MCF 10A (cell line): ENCODE measurements at regions not wholly inside any gene's neighbourhood (a gene's known extent, or its start where the extent isn't known, plus 50 kb on each side); places are given as distances from the start of the nearest gene placed in this dataset.
A peak's percentile ranks its signal among the peaks of the same experiment; 100 is the strongest.

Source experiments
- BruUV-seq: library from RNA; stranded (reverse); fragments of 400-500 nt; replicated peaks from 2 replicates; lab custom pipeline; 2021; lab: Mats Ljungman, UMichigan
- CTCF ChIA-PET: fragments of 300-600 bp; sonication (Branson Sonifier 250); formaldehyde crosslinking; extraction: SDS; loops from one replicate; lab custom pipeline; 2021; ENCODE audit warnings: antibody characterized with exemption, inconsistent platforms; lab: Yijun Ruan, JAX
- POLR2A ChIA-PET: fragments of 300-600, 350-650 bp; sonication (Branson Sonifier 250); formaldehyde crosslinking; extraction: SDS; loops from one replicate; lab custom pipeline; 2020; ENCODE audit warnings: antibody characterized with exemption, inconsistent platforms; lab: Yijun Ruan, JAX
- DNase-seq: peaks from one replicate; pipeline ENCODE4 v3.0.0-alpha.2; 2018; ENCODE audit not compliant: unreplicated experiment
- H3K27ac Mint-ChIP-seq: one replicate; pipeline ENCODE4 v1.8.0; 2022; ENCODE audit warnings: mild to moderate bottlenecking, low read depth, mixed read lengths; ENCODE audit not compliant: unreplicated experiment
- H3K27me3 Mint-ChIP-seq: one replicate; pipeline ENCODE4 v1.8.0; 2022; ENCODE audit warnings: mixed read lengths; ENCODE audit not compliant: insufficient read depth, unreplicated experiment
- H3K36me3 Mint-ChIP-seq: one replicate; pipeline ENCODE4 v1.8.0; 2022; ENCODE audit warnings: mild to moderate bottlenecking, moderate library complexity, mixed read lengths; ENCODE audit not compliant: insufficient read depth, unreplicated experiment
- H3K4me1 Mint-ChIP-seq: one replicate; pipeline ENCODE4 v1.8.0; 2022; ENCODE audit warnings: mixed read lengths; ENCODE audit not compliant: insufficient read depth, unreplicated experiment
- H3K4me3 Mint-ChIP-seq: one replicate; pipeline ENCODE4 v1.8.0; 2022; ENCODE audit warnings: mild to moderate bottlenecking, moderate library complexity, mixed read lengths; ENCODE audit not compliant: unreplicated experiment
- H3K9me3 Mint-ChIP-seq: one replicate; pipeline ENCODE4 v1.8.0; 2022; ENCODE audit warnings: mixed read lengths; ENCODE audit not compliant: unreplicated experiment
- intact Hi-C: fragments of 100-400 bp; cut with micrococcal nuclease; formaldehyde crosslinking; loops from 2 replicates; pipeline ENCODE4 v1.14.1; 2022
- TF ChIP-seq, protein P1 (sequence below): fragments of 200-600 bp; IDR thresholded peaks from one replicate; pipeline ENCODE4 v1.8.0; 2022; ENCODE audit warnings: antibody characterized with exemption, mild to moderate bottlenecking; ENCODE audit not compliant: unreplicated experiment

GRCh38 chr21:16239659-16240265 is 510.0 kb downstream of the USP25 start:
- no peaks in the 10 kb centered on the region for H3K4me1 Mint-ChIP-seq
- ChIA-PET POLR2A (no interaction called here), CTCF (no interaction called here)
- no peaks in the 10 kb centered on the region for H3K36me3 Mint-ChIP-seq
- intact Hi-C loops = no loop called here
- H3K4me3 Mint-ChIP-seq = no peak overlapping the region
- H3K27me3 Mint-ChIP-seq = peaks cover 20% of the 10 kb centered on the region
- TF ChIP-seq, protein P1, sequence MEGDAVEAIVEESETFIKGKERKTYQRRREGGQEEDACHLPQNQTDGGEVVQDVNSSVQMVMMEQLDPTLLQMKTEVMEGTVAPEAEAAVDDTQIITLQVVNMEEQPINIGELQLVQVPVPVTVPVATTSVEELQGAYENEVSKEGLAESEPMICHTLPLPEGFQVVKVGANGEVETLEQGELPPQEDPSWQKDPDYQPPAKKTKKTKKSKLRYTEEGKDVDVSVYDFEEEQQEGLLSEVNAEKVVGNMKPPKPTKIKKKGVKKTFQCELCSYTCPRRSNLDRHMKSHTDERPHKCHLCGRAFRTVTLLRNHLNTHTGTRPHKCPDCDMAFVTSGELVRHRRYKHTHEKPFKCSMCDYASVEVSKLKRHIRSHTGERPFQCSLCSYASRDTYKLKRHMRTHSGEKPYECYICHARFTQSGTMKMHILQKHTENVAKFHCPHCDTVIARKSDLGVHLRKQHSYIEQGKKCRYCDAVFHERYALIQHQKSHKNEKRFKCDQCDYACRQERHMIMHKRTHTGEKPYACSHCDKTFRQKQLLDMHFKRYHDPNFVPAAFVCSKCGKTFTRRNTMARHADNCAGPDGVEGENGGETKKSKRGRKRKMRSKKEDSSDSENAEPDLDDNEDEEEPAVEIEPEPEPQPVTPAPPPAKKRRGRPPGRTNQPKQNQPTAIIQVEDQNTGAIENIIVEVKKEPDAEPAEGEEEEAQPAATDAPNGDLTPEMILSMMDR = no peak
- BruUV-seq = no TSS peak
- DNase-seq = peak; percentile 0
- no peak overlapping the region for H3K27ac Mint-ChIP-seq
- H3K9me3 Mint-ChIP-seq = no peaks in the 10 kb centered on the region

- intact Hi-C loops = no loop called here
- no peak for DNase-seq
- Mint-ChIP-seq H3K27ac (no peak overlapping the region), H3K4me3 (no peak overlapping the region), H3K27me3 (peaks cover 11% of the 10 kb centered on the region), H3K36me3 (no peaks in the 10 kb centered on the region), H3K4me1 (no peaks in the 10 kb centered on the region), H3K9me3 (no peaks in the 10 kb centered on the region)
- ChIA-PET POLR2A (no interaction called here), CTCF (no interaction called here)
- BruUV-seq = no TSS peak
- TF ChIP-seq, protein P1 = no peak
Observed at GRCh38 chr21:16241016-16241415, 511.2 kb downstream of the USP25 start.

- H3K4me1 Mint-ChIP-seq = no peaks in the 10 kb centered on the region
- H3K27ac Mint-ChIP-seq = no peak overlapping the region
Observed at GRCh38 chr21:16241479-16241963, 511.7 kb downstream of the USP25 start.

GRCh38 chr21:16243396-16243795 is 513.6 kb downstream of the USP25 start:
- peaks cover 6% of the 10 kb centered on the region for H3K36me3 Mint-ChIP-seq
- H3K4me3 Mint-ChIP-seq = no peak overlapping the region
- intact Hi-C loops = no loop called here
- DNase-seq = no peak
- BruUV-seq = no TSS peak
- no peak overlapping the region for H3K27ac Mint-ChIP-seq
- H3K4me1 Mint-ChIP-seq = no peaks in the 10 kb centered on the region
- ChIA-PET POLR2A (no interaction called here), CTCF (interaction anchor here (0.6 kb wide), 1 partner anchor 23 kb away, joined by 3 read pairs; no protein-coding TSS in a partner anchor)
- peaks cover 12% of the 10 kb centered on the region for H3K27me3 Mint-ChIP-seq
- TF ChIP-seq, protein P1 = no peak
- no peaks in the 10 kb centered on the region for H3K9me3 Mint-ChIP-seq

More at GRCh38 chr21:16241479-16241963, 511.7 kb downstream of the USP25 start:
- TF ChIP-seq, protein P1 = no peak
- DNase-seq = no peak
- intact Hi-C loops = no loop called here
- no peaks in the 10 kb centered on the region for H3K9me3 Mint-ChIP-seq
- no TSS peak for BruUV-seq
- peaks cover 4% of the 10 kb centered on the region for H3K36me3 Mint-ChIP-seq
- CTCF ChIA-PET = no interaction called here
- H3K27me3 Mint-ChIP-seq = peaks cover 11% of the 10 kb centered on the region
- POLR2A ChIA-PET = no interaction called here
- no peak overlapping the region for H3K4me3 Mint-ChIP-seq
